ENCODE measurements at regions not wholly inside any gene's neighbourhood (a gene's known extent, or its start where the extent isn't known, plus 50 kb on each side); places are given as distances from the start of the nearest gene placed in this dataset.
"Not testable (repeated sequence)": the region's sequence is repeated elsewhere in the genome, so short reads cannot be mapped to it uniquely, and the experiment has no call there.

GRCh38 chr1:157372311-157372710 lies 180.0 kb downstream of the FCRL5 start:
- TF ChIP-seq CTCF, POLR2A, EP300 (IDR thresholded peaks at IDR 0.05): not testable (repeated sequence)

Data from upper lobe of left lung (tissue), 4 donors.